WERI-Rb-1 (cell line): ENCODE measurements at regions not wholly inside any gene's neighbourhood (a gene's known extent, or its start where the extent isn't known, plus 50 kb on each side); places are given as distances from the start of the nearest gene placed in this dataset.

Source experiments
- DNase-seq: peaks from one replicate; pipeline ENCODE4 v3.0.0-alpha.2; 2020
- H3K27ac ChIP-seq: fragments of 250-450 bp; sonication (Bioruptor Pico); 2 replicates; pipeline ENCODE4 v1.5.1; 2020; ENCODE audit warnings: mild to moderate bottlenecking, moderate library complexity
- H3K27me3 ChIP-seq: fragments of 250-450 bp; sonication (Bioruptor Pico); 2 replicates; pipeline ENCODE4 v1.5.1; 2021; ENCODE audit warnings: mild to moderate bottlenecking, low read depth, moderate library complexity; ENCODE audit not compliant: insufficient read depth, severe bottlenecking
- H3K36me3 ChIP-seq: fragments of 250-450 bp; sonication (Bioruptor Pico); 2 replicates; pipeline ENCODE4 v1.5.1; 2020; ENCODE audit warnings: mild to moderate bottlenecking, moderate library complexity
- H3K4me3 ChIP-seq: 2 replicates; pipeline ENCODE4 v1.5.1; 2011; ENCODE audit warnings: low read depth, mild to moderate bottlenecking, control low read depth, low read length
- H3K9me3 ChIP-seq: fragments of 250-450 bp; sonication (Bioruptor Pico); 2 replicates; pipeline ENCODE4 v1.5.1; 2021; ENCODE audit warnings: mild to moderate bottlenecking, moderate library complexity; ENCODE audit not compliant: severe bottlenecking
- TF ChIP-seq, protein P1 (sequence below): IDR thresholded peaks from 2 replicates; pipeline ENCODE4 v1.5.1; 2011; ENCODE audit warnings: low read depth, mild to moderate bottlenecking, control low read depth, inconsistent platforms, low read length

DNA sequence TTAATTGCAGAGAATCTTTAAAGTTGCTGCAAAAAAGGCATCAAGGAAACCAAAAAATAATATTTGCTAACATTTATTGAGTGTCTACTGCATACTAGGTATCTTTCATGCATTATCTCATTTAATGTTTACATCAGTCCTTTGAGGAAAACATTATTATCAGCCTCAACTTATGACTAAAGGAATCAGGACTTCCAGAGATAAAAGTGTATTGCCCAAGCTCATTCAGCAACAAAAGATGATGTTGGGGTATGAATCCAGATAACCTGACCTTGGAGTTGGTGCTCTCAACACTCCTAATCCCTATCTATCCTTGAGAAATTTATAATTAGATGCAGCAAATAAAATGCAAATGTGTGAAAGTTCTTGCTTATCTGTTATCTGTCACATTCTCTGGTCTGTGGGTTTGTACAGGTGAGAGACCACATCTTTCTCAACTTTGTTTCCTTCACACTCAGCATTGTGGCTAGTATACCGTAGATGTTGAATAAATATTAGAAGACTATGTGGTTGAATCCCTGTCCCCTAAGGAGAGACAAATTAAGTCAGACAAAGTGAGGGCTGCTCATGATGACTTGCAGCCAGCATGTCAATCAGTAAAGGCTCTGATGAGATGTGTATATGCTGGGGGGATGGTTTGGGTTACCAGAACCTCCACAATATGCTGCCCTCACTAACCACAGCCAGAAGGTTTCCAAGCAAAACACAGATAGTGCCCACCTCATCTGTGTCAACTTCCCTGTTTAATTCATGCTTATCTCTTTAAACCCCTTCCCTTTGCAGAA, 82.6 kb downstream of the NOG start:
- Histone ChIP-seq H3K36me3 (no peaks in the 10 kb centered on the region), H3K9me3 (no peaks in the 10 kb centered on the region), H3K27me3 (peaks cover 79% of the 10 kb centered on the region), H3K27ac (no peak overlapping the region), H3K4me3 (no peak overlapping the region)
- TF ChIP-seq, protein P1, sequence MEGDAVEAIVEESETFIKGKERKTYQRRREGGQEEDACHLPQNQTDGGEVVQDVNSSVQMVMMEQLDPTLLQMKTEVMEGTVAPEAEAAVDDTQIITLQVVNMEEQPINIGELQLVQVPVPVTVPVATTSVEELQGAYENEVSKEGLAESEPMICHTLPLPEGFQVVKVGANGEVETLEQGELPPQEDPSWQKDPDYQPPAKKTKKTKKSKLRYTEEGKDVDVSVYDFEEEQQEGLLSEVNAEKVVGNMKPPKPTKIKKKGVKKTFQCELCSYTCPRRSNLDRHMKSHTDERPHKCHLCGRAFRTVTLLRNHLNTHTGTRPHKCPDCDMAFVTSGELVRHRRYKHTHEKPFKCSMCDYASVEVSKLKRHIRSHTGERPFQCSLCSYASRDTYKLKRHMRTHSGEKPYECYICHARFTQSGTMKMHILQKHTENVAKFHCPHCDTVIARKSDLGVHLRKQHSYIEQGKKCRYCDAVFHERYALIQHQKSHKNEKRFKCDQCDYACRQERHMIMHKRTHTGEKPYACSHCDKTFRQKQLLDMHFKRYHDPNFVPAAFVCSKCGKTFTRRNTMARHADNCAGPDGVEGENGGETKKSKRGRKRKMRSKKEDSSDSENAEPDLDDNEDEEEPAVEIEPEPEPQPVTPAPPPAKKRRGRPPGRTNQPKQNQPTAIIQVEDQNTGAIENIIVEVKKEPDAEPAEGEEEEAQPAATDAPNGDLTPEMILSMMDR: no peak
- no peak for DNase-seq

DNA sequence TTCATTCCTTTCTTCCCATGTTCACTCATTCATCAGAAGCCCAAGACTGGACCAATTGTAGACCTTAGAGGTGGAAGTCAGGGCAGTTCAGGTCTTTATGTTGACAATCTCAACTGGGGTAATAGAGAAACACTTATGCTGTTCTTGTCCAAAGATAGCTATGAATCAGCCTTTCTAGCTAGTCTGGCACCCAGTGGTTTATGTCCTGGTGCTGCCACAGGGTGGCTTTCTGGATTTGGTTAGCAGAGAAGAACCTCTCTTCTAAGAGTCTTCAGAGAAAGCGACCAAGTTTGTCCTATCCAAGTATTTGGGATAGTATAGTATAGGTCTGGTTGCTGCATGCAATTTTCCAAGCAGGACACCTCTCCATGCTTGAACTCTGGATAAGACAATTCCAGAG, 83.3 kb downstream of the NOG start:
- no peak for DNase-seq

GRCh38 chr17:56678249-56679114, 85.0 kb downstream of the NOG start:
- no peaks in the 10 kb centered on the region for H3K36me3 ChIP-seq
- no peak overlapping the region for H3K27ac ChIP-seq
- DNase-seq: peak; percentile 23
- peak overlapping the region; percentile 28 for H3K4me3 ChIP-seq
- H3K27me3 ChIP-seq: peaks cover 88% of the 10 kb centered on the region
- no peaks in the 10 kb centered on the region for H3K9me3 ChIP-seq
- TF ChIP-seq, protein P1: no peak

More for the DNA sequence above, 83.3 kb downstream of the NOG start:
- no peaks in the 10 kb centered on the region for H3K36me3 ChIP-seq
- no peak overlapping the region for H3K4me3 ChIP-seq
- H3K27me3 ChIP-seq: peaks cover 83% of the 10 kb centered on the region
- no peaks in the 10 kb centered on the region for H3K9me3 ChIP-seq
- TF ChIP-seq, protein P1: no peak
- no peak overlapping the region for H3K27ac ChIP-seq

- Histone ChIP-seq H3K27ac (no peak overlapping the region), H3K4me3 (peak overlapping the region; percentile 28)
- no peak for DNase-seq
These were observed 85.7 kb downstream of the NOG start for GRCh38 chr17:56679115-56679776.

DNA sequence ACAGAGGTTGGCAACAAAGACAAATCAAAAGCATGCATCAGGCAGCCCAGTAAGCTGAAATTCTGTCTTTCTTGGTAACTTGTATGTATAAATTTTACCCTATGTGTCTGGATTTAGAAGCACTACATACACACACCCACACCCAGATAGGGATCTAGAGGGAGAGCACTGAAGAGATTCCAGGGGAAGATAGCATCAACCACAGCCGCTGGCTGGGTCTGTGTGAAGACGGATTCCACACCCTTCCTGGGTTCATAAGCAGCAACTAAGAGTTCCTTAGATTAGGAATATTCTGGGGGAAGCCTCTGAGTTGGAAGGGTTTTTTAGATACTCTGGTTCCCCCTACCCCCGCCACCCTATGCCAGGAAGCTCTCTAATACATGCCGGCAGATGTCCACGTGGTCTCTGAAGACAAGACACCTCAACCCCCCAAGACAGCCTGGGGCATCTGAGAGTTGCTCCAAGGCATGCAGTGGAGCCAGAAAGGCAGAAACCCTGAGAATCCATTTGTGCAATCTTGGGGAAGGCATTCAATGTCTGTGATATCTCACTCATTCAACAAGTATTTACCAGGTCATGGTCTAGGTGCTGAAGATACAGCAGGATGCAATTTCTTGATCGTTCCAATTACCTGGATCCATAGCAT, 86.4 kb downstream of the NOG start:
- TF ChIP-seq, protein P1: no peak
- no peaks in the 10 kb centered on the region for H3K9me3 ChIP-seq
- H3K27me3 ChIP-seq: peaks cover 93% of the 10 kb centered on the region
- H3K27ac ChIP-seq: no peak overlapping the region
- no peak for DNase-seq
- H3K36me3 ChIP-seq: no peaks in the 10 kb centered on the region
- H3K4me3 ChIP-seq: no peak overlapping the region

More at GRCh38 chr17:56679115-56679776, 85.7 kb downstream of the NOG start:
- Histone ChIP-seq H3K9me3 (no peaks in the 10 kb centered on the region), H3K36me3 (no peaks in the 10 kb centered on the region), H3K27me3 (peaks cover 95% of the 10 kb centered on the region)
- TF ChIP-seq, protein P1: peak; percentile 71
